ENCODE measurements at regions not wholly inside any gene's neighbourhood (a gene's known extent, or its start where the extent isn't known, plus 50 kb on each side); places are given as distances from the start of the nearest gene placed in this dataset.
"Not testable (repeated sequence)": the region's sequence is repeated elsewhere in the genome, so short reads cannot be mapped to it uniquely, and the experiment has no call there.

DNA sequence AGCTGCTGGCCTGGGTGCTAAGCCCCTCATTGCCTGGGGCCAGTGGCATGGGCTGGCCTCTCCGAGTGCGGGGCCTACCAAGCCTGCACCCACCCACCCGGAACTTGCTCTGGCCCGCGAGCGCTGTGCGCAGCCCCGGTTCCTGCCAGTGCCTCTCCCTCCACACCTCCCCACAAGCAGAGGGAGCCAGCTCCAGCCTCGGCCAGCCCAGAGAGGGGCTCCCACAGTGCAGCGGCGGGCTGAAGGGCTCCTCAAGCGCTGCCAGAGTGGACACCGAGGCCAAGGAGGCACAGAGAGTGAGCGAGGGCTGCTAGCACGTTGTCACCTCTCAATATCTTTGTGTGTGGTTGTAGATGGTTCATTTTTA is 74.8 kb upstream of the ATP1A1 start:
- not testable (repeated sequence) for DNase-seq (ENCODE audit: low spot score)

DNA sequence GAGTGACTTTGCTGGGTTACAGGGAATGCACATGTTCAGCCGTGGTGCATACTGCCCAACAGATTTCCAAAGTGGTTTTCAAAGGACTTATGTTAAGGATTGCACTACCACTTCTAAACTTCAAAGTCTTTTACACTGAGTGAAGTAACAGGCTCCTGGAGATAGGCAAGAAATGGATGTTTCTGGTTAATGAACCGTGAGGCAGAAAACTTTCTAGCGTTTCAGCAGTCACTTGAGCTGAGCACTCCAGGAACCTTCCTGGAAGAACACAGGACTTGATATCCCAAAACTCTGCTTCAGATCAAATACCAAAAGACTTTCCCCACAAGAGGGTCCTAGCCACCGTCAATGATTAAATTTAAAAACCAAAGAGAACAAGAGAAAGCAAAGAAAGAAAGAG is 74.3 kb upstream of the ATP1A1 start:
- no peak for DNase-seq (ENCODE audit: low spot score)

DNA sequence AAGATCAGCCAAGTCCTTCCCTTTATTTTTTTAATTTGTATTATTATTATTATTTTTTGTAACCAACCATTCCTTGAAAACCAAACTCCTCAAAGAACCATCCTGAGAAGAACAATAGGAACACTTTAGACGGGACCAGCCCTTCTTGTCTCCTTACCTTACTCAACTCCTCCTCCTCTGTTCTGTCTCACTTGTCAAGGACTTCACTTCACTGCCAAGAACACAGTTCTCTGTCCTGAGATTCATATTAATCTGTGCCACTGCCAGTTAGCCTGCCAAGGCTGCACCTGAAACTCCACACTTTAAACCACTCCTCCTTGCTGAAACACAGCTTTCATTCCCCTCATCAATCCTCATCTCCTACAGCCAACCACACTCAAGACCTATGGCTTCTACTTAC is 73.8 kb upstream of the ATP1A1 start:
- no peak for DNase-seq (ENCODE audit: low spot score)

GRCh38 chr1:116302281-116302680 is 70.8 kb upstream of the ATP1A1 start:
- no peak for DNase-seq (ENCODE audit: low spot score)

DNA sequence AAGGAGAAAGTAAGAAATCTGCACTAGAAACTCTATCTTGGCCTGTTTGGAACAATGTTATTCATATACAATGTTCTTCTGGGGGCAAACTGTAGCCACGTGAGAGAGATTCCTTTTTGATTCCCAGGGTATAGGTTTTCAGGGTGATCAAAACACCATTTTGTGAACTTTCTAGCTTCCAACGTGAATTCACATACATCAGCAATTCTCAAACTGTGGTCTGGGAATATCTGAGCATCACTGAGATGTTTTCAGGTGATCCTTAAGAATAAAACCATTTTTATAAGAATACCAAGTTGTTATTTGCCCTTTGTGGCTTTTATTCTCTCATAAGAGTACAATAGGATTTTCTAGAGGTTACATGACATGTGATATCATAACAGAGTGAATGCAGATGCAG is 66.9 kb upstream of the ATP1A1 start:
- DNase-seq (ENCODE audit: low spot score) = no peak

GRCh38 chr1:116306840-116307442 is 66.1 kb upstream of the ATP1A1 start:
- no peak for DNase-seq (ENCODE audit: low spot score)

DNA sequence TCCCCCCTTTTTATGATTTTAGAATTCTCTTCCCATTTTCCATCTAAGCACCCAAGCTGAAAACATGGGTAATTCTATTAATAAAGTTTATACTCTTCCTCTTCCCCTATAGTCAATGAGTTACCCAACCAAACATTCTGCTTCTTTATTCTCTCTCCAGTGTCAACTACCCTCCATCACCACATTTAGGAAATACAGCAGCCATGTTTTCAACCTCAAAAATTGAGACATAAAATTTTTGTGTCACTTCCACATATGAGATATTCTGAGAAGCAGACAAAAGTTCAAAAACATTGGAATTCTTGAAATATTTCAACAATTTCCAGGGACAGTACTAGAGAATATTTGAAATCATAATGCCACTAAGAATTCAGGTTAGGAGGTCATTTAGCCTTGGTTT is 64.8 kb upstream of the ATP1A1 start:
- no peak for DNase-seq (ENCODE audit: low spot score)

GRCh38 chr1:116309090-116309870 is 63.8 kb upstream of the ATP1A1 start:
- no peak for DNase-seq (ENCODE audit: low spot score)

- no peak for DNase-seq (ENCODE audit: low spot score)
Observed at GRCh38 chr1:116310180-116310579, 62.9 kb upstream of the ATP1A1 start.

DNA sequence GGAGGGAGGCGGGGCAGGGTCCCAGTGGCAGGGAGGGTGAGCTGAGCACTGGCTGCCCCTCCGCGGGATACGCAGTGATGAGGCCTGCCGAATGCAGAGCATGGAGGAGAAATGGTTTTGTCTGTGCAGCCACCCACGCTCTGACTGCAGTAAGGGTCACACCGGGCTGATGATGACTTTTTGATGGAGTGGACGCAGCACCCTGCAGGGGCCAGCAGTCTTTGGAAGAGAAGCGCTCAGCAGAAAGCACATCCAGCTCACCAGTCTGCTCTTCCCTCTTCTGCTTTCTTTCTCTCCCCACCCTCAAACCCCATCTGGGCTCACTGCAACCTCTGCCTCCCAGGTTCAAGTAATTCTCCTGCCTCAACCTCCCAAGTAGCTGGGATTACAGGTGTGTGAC is 61.9 kb upstream of the ATP1A1 start:
- DNase-seq (ENCODE audit: low spot score) = no peak

- DNase-seq (ENCODE audit: low spot score) = no peak
Observed at GRCh38 chr1:116311756-116312680, 61.0 kb upstream of the ATP1A1 start.

GRCh38 chr1:116312681-116313069 is 60.4 kb upstream of the ATP1A1 start:
- no peak for DNase-seq (ENCODE audit: low spot score)

DNA sequence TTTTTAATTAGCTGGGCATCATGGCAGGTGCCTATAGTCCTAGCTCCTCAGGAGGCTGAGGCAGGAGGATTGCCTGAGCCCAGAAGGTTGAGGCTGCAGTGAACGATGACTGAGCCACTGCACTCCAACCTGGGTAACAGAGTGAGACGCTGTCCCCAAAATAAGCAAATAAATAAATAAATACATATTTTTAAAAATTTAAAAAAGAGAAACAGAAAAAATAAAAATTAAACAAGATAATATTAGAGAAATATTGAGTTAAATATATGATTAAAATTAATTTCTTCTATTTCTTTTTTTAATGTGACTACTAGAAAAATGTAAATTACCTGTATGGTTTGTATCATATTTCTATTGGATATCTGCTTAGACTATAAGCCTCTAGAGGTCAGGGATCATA is 59.3 kb upstream of the ATP1A1 start:
- DNase-seq (ENCODE audit: low spot score) = no peak

GRCh38 chr1:116314305-116314919 is 58.6 kb upstream of the ATP1A1 start:
- no peak for DNase-seq (ENCODE audit: low spot score)

- no peak for DNase-seq (ENCODE audit: low spot score)
Observed at GRCh38 chr1:116316373-116316772, 56.7 kb upstream of the ATP1A1 start.

- DNase-seq (ENCODE audit: low spot score) = no peak
Observed at GRCh38 chr1:116318897-116319296, 54.1 kb upstream of the ATP1A1 start.

DNA sequence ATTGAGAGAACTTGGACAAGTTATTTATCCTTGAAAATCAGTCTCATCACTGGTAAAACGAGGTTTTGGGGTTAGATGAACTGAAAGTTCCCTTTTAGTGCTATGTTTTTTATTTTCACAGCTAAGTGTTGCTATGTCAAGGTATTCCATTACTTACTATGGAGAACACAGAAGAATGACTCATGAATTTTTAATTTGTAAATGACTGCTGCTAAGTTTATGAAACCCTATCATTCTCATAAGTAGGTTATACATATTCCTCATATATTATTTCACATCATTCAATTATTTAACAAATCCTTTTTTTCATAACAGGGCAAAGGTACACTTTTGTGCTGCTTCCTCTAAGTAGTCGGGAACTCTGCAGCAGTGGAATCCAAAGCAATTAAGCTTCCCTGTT is 52.2 kb upstream of the ATP1A1 start:
- DNase-seq (ENCODE audit: low spot score) = no peak

DNA sequence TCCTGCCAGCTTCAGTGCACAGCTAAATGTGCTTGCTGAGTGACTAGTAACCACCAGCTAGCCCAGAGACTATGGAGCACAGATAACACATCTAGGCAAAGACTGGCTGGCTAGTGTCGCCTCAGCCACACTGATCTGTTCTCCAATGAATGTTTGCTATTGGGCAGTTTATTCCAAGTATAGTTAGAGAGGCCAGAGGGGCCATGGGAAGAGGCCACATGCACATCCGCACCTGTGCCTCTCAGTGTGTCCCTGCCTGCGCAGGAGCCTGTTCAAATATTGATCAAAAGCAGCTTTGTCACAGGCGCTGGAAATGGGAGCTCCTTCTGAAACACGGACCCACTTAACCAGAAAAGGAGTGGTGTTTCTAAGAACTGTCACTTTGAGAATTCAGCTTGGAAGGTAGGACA is 51.3 kb upstream of the ATP1A1 start:
- DNase-seq (ENCODE audit: low spot score) = no peak

DNA sequence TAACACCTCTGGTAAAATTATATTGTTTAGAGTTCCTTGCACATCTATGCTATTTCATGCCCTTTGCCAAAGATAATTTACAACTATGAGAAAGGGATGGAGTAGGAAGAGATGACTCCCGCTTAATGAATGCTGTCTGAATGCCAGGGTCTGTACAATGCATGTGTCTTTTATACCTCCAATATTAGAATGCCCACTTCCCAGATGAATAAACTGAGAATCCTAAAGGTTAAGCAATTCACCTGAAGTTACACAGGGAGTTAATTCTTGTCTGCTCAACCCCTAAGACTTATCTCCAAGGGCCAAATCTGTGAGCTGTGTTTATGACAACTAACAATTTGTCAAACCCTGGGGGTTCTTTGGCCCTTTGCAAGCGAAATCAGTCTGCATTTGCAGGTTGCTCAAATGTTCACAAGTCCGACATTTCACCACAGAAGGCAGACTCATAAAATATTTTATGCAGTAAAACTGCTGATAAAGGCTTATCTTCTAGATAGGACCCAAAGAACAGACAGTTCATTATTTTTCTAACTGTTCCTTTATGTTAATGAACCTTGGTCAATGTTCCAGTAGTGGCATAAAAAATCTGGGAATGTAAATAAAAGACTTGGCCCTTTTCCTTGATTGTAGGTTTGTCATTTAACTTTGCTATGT is 50.2 kb upstream of the ATP1A1 start:
- DNase-seq (ENCODE audit: low spot score) = no peak

Data from AG08395 (cell line).